GM13977 (cell line): ENCODE measurements at regions not wholly inside any gene's neighbourhood (a gene's known extent, or its start where the extent isn't known, plus 50 kb on each side); places are given as distances from the start of the nearest gene placed in this dataset.

Experiments
- DNase-seq: peaks from one replicate; pipeline ENCODE4 v3.0.0; 2012; ENCODE audit warnings: low spot score
- in situ Hi-C: fragments of 300-500 bp; cut with MboI; formaldehyde crosslinking; loops from one replicate; pipeline ENCODE4 v1.12.0; 2022; ENCODE audit warnings: low sequenced_read_pairs, low pct_unique_long_range_greater_than_20kb, mixed read lengths, inconsistent platforms; ENCODE audit not compliant: unreplicated experiment
- TF ChIP-seq, protein P1 (sequence below): IDR thresholded peaks from 2 replicates; pipeline ENCODE4 v1.5.1; 2012; ENCODE audit warnings: mild to moderate bottlenecking, control low read depth; ENCODE audit not compliant: insufficient read depth; ENCODE audit errors: extremely low read depth, missing control alignments

DNA sequence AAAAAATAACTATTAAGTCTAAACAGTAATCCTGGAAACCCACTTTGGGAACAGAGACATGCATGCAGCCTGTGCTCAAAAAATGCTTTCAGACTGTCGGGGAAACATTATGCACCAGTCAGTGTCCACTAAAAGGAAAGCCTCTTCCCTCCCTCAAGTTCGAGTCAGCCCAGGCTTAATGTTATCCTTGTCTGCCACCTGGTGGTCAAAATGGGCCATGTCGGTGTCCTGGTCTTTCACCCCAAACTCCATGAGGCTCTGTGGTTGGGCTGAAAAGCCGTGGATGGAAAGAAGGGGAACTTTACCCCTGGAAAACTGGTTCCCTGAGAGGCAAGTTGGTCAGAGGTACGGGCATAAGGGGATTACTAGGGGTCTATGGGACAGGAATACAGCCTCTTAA is 88.4 kb upstream of the ZNF492 start:
- DNase-seq, result peak; percentile 17
- in situ Hi-C loops, result no loop called here
- TF ChIP-seq, protein P1, sequence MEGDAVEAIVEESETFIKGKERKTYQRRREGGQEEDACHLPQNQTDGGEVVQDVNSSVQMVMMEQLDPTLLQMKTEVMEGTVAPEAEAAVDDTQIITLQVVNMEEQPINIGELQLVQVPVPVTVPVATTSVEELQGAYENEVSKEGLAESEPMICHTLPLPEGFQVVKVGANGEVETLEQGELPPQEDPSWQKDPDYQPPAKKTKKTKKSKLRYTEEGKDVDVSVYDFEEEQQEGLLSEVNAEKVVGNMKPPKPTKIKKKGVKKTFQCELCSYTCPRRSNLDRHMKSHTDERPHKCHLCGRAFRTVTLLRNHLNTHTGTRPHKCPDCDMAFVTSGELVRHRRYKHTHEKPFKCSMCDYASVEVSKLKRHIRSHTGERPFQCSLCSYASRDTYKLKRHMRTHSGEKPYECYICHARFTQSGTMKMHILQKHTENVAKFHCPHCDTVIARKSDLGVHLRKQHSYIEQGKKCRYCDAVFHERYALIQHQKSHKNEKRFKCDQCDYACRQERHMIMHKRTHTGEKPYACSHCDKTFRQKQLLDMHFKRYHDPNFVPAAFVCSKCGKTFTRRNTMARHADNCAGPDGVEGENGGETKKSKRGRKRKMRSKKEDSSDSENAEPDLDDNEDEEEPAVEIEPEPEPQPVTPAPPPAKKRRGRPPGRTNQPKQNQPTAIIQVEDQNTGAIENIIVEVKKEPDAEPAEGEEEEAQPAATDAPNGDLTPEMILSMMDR, result peak; percentile 48

DNA sequence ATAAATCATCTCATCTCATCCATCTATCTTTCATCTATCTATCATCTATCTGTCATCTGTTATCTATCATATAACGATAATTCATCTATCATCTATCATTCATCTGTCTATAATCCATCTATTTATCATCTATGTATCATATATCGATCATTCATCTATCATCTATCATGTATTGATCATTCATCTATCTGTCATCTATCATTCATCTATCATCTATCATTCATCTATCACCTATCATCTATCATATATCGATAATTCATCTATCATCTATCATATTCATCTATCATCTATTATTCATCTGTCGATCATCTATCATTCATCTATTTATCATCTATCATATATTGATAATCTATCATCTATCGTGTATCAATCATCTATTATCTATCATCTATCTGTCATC is 100.4 kb upstream of the ZNF492 start:
- DNase-seq, result no peak
- TF ChIP-seq, protein P1, result no peak
- in situ Hi-C loops, result no loop called here

DNA sequence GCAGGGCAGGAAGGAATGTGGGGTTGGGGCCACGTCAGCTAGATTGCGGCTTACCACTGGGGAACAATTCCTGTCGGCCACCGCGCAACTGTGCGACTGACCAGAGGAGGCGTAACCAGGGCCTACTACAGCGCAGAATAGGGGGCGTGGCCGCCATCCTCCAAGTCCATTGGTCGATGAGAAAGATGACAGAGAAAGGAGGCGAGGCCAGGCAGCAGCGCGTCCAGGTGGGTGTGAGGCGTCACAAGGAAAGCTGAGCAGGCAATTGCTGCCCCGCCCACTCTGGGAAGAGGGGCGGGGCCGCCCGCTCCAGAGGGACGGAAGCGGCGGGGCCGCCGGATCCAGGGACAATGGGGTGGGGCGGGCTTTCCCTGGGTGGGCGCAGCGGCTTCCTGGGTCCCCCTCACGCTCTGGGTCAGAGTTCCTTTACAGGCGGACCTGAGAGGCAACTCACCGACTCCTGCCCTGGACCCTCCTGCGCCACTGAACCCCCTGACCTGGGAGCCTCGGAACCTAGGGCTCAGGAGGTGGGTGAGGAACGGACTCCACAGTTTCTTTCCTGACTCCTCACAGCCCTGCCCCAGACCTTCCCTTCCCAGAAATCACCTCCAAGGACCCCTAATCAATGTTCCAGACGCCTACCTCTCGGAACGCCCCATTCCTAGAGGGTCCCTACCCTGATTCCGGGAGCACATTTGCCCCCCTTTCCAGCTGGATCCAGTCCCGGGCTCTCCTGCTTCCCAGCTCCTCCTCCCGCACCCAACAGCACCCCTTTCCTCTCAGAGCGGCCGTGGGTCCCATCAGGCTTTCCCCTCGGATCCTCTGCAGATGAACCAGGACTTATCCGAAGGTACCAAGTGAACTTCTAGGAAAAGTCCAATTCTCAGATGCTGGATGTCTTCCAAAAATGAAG is 101.5 kb upstream of the ZNF492 start:
- no peak for DNase-seq
- TF ChIP-seq, protein P1, result no peak
- in situ Hi-C loops, result no loop called here

DNA sequence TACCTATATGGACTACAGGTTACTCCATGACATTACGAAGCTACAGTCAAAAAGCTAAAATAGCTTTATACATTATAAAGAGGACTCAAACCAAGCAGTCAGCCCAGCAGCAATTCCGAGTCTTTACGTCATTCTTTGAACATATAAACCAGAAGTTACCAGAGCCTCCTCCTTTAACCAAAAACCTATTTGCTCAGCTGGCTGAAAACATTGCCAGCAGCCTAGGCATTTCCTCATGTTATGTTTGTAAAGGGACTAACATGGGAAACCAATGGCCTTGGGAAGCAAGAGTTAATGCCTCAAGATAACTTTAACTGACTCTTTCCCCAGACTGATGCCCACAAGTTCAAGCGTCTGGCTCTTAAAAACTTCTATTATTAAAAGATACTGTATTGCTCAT is 104.1 kb upstream of the ZNF492 start:
- TF ChIP-seq, protein P1, result no peak
- no peak for DNase-seq
- in situ Hi-C loops, result no loop called here

DNA sequence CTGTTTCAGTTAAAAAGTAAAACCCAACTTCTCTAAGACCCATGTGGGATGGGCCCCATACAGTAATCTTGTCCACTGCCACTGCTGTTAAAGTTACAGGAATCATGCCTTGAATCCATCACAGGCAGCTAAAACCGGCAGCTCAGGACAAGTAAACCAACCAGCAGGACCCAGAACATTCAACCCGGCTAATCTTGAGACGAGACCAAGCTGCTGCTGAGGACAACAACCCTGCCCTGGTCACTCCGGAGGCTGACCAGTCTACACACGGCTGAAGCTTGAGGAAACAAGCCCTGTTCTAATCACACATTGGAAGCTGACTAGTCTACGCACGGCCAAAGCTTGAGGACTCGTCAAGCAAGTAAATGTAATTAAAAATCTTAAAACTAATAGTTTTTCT is 105.2 kb upstream of the ZNF492 start:
- DNase-seq, result no peak

DNA sequence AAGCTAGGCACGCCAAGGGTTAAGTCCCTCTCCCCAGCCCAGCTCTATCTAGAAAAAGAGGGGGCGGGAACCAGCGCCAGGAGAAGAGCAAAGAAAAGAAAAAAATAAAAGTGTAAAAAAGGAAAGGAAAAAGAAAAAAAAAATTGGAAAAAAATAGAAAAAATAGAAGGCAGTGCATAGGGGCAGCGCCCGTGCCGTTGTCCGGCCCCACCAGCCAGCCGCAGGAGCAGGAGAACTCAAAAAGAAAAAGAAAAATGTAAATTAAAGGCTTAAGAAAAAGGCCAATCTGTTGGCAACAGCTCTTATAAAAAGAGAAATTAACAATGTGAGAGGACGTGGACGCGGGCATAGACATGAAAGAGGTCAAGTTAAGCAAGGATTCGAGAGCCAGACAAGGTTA is 105.4 kb upstream of the ZNF98 start:
- in situ Hi-C loops, result no loop called here
- TF ChIP-seq, protein P1, result no peak

More for the DNA sequence above, 105.2 kb upstream of the ZNF492 start:
- in situ Hi-C loops, result no loop called here
- TF ChIP-seq, protein P1, result no peak

More for the DNA sequence above, 105.4 kb upstream of the ZNF98 start:
- no peak for DNase-seq
